KMS-11 (cell line): ENCODE measurements at regions not wholly inside any gene's neighbourhood (a gene's known extent, or its start where the extent isn't known, plus 50 kb on each side); places are given as distances from the start of the nearest gene placed in this dataset.

Source experiments
- H2AFZ ChIP-seq: fragments of 200-600 bp; sonication (generic); 2 replicates; pipeline ENCODE4 v1.6.1; 2016; ENCODE audit warnings: antibody characterized with exemption, mixed run types, low read depth
- H3K27ac ChIP-seq: fragments of 200-600 bp; sonication (generic); 2 replicates; pipeline ENCODE4 v1.6.1; 2016; ENCODE audit warnings: mild to moderate bottlenecking, mixed run types
- H3K27me3 ChIP-seq: fragments of 200-600 bp; sonication (generic); 2 replicates; pipeline ENCODE4 v1.6.1; 2017; ENCODE audit warnings: mild to moderate bottlenecking, low read depth, mixed run types, moderate library complexity; ENCODE audit not compliant: insufficient read depth
- H3K36me3 ChIP-seq: fragments of 200-600 bp; sonication (generic); 2 replicates; pipeline ENCODE4 v1.6.1; 2017; ENCODE audit warnings: mild to moderate bottlenecking, mixed run types; ENCODE audit not compliant: insufficient read depth
- H3K4me1 ChIP-seq: fragments of 200-600 bp; sonication (generic); 2 replicates; pipeline ENCODE4 v1.6.1; 2016; ENCODE audit warnings: mild to moderate bottlenecking, low read depth, mixed run types; ENCODE audit not compliant: poor library complexity, severe bottlenecking
- H3K4me2 ChIP-seq: fragments of 200-600 bp; sonication (generic); 2 replicates; pipeline ENCODE4 v1.7.0; 2016; ENCODE audit warnings: mild to moderate bottlenecking, mixed run types
- H3K4me3 ChIP-seq: fragments of 200-600 bp; sonication (generic); IDR thresholded peaks from 2 replicates; pipeline ENCODE4 v1.6.1; 2017; ENCODE audit warnings: low read depth, low read length, mixed read lengths; ENCODE audit not compliant: insufficient read depth
- H3K79me2 ChIP-seq: fragments of 200-600 bp; sonication (generic); 2 replicates; pipeline ENCODE4 v1.6.1; 2016; ENCODE audit warnings: low read depth, mixed run types; ENCODE audit not compliant: insufficient read depth
- H3K9ac ChIP-seq: fragments of 200-600 bp; sonication (generic); 2 replicates; pipeline ENCODE4 v1.6.1; 2016; ENCODE audit warnings: mild to moderate bottlenecking, mixed run types
- H4K20me1 ChIP-seq: fragments of 200-600 bp; sonication (generic); 2 replicates; pipeline ENCODE4 v1.6.1; 2016; ENCODE audit warnings: mild to moderate bottlenecking, mixed run types; ENCODE audit not compliant: insufficient read depth
- CTCF ChIP-seq: fragments of 200-600 bp; sonication (generic); conservative IDR thresholded peaks from 2 replicates; pipeline ENCODE4 v1.6.1; 2017; ENCODE audit warnings: low read depth, mild to moderate bottlenecking, antibody characterized with exemption, low read length, moderate library complexity, mixed read lengths

GRCh38 chr3:67737906-67738865, 83.8 kb upstream of the SUCLG2 start:
- Histone ChIP-seq H3K9ac (no peak overlapping the region), H3K4me1 (no peaks in the 10 kb centered on the region), H3K27me3 (no peaks in the 10 kb centered on the region), H3K4me2 (no peak overlapping the region), H3K79me2 (no peaks in the 10 kb centered on the region), H2AFZ (no peak overlapping the region), H3K4me3 (no peak overlapping the region), H3K36me3 (no peaks in the 10 kb centered on the region), H3K27ac (no peak overlapping the region), H4K20me1 (no peaks in the 10 kb centered on the region)
- TF ChIP-seq CTCF: no peak

GRCh38 chr3:67737140-67737539, 82.7 kb upstream of the SUCLG2 start:
- Histone ChIP-seq H3K4me3 (no peak overlapping the region), H3K79me2 (no peaks in the 10 kb centered on the region), H3K27me3 (no peaks in the 10 kb centered on the region), H3K4me1 (no peaks in the 10 kb centered on the region), H3K9ac (no peak overlapping the region), H3K36me3 (no peaks in the 10 kb centered on the region), H3K4me2 (no peak overlapping the region), H3K27ac (no peak overlapping the region), H2AFZ (no peak overlapping the region), H4K20me1 (no peaks in the 10 kb centered on the region)
- TF ChIP-seq CTCF: no peak

- no peak for TF ChIP-seq CTCF
- H3K36me3 ChIP-seq: no peaks in the 10 kb centered on the region
- H3K79me2 ChIP-seq: no peaks in the 10 kb centered on the region
- no peak overlapping the region for H2AFZ ChIP-seq
- no peak overlapping the region for H3K4me3 ChIP-seq
- no peaks in the 10 kb centered on the region for H4K20me1 ChIP-seq
- H3K4me2 ChIP-seq: no peak overlapping the region
- no peaks in the 10 kb centered on the region for H3K27me3 ChIP-seq
- no peak overlapping the region for H3K9ac ChIP-seq
- H3K4me1 ChIP-seq: no peaks in the 10 kb centered on the region
- H3K27ac ChIP-seq: no peak overlapping the region
These were observed 79.0 kb upstream of the SUCLG2 start for GRCh38 chr3:67733269-67733950.

- H3K36me3 ChIP-seq: no peaks in the 10 kb centered on the region
- TF ChIP-seq CTCF: no peak
- H3K4me3 ChIP-seq: no peak overlapping the region
- no peak overlapping the region for H3K4me2 ChIP-seq
- no peaks in the 10 kb centered on the region for H3K4me1 ChIP-seq
- H3K9ac ChIP-seq: no peak overlapping the region
- H3K27ac ChIP-seq: no peak overlapping the region
- H2AFZ ChIP-seq: no peak overlapping the region
- no peaks in the 10 kb centered on the region for H3K27me3 ChIP-seq
- no peaks in the 10 kb centered on the region for H4K20me1 ChIP-seq
- no peaks in the 10 kb centered on the region for H3K79me2 ChIP-seq
These were observed 70.0 kb upstream of the SUCLG2 start for GRCh38 chr3:67724434-67724833.
